Neuronal stem cell (in vitro differentiated cells): ENCODE measurements at regions not wholly inside any gene's neighbourhood (a gene's known extent, or its start where the extent isn't known, plus 50 kb on each side); places are given as distances from the start of the nearest gene placed in this dataset.

ENCODE experiments used
- DNase-seq: peaks from one replicate; pipeline ENCODE4 v3.0.0-alpha.2; 2013; ENCODE audit warnings: low spot score
- H2AFZ ChIP-seq: one replicate; pipeline ENCODE4 v1.6.1; 2013; ENCODE audit warnings: mild to moderate bottlenecking, low read length, inconsistent platforms
- H2AK5ac ChIP-seq: 2 replicates; pipeline ENCODE4 v1.6.1; 2013; ENCODE audit warnings: low read depth, mild to moderate bottlenecking, inconsistent platforms, low read length, moderate library complexity, mixed read lengths
- H2BK120ac ChIP-seq: 2 replicates; pipeline ENCODE4 v1.6.1; 2013; ENCODE audit warnings: low read depth, mild to moderate bottlenecking, inconsistent platforms, low read length, moderate library complexity, mixed read lengths
- H2BK12ac ChIP-seq: one replicate; pipeline ENCODE4 v1.6.1; 2013; ENCODE audit warnings: low read length, inconsistent platforms
- H2BK15ac ChIP-seq: 2 replicates; pipeline ENCODE4 v1.6.1; 2013; ENCODE audit warnings: mild to moderate bottlenecking, low read length, inconsistent platforms, mixed read lengths
- H2BK5ac ChIP-seq: one replicate; pipeline ENCODE4 v1.6.1; 2013; ENCODE audit warnings: inconsistent platforms, mild to moderate bottlenecking, low read length, moderate library complexity
- H3K14ac ChIP-seq: one replicate; pipeline ENCODE4 v1.6.1; 2013; ENCODE audit warnings: low read length, inconsistent platforms
- H3K18ac ChIP-seq: 2 replicates; pipeline ENCODE4 v1.6.1; 2013; ENCODE audit warnings: low read length, inconsistent platforms
- H3K23ac ChIP-seq: 2 replicates; pipeline ENCODE4 v1.6.1; 2013; ENCODE audit warnings: low read depth, mild to moderate bottlenecking, mixed read lengths, low read length, inconsistent platforms; ENCODE audit not compliant: poor library complexity
- H3K27ac ChIP-seq: replicated peaks from 3 replicates; pipeline ENCODE4 v1.5.1; 2013; ENCODE audit warnings: low read length, inconsistent platforms
- H3K27me3 ChIP-seq, 3 experiments: 2 replicates each; pipeline ENCODE4 v1.6.1; 2013; ENCODE audit warnings: low read length in 3 of 3, mild to moderate bottlenecking in 2 of 3, inconsistent platforms in 1 of 3, low read depth in 1 of 3, mixed read lengths in 1 of 3, moderate library complexity in 1 of 3; ENCODE audit not compliant: control insufficient read depth in 3 of 3, insufficient read depth in 3 of 3
- H3K36me3 ChIP-seq, 2 donors: replicated peaks in 1 of 2; 2 replicates each; pipeline ENCODE4 v1.6.1; 2013; ENCODE audit warnings: low read length in 2 of 2; ENCODE audit not compliant: control insufficient read depth in 2 of 2, insufficient read depth in 2 of 2
- H3K4ac ChIP-seq: 2 replicates; pipeline ENCODE4 v1.6.1; 2013; ENCODE audit warnings: inconsistent platforms, mild to moderate bottlenecking, low read length, moderate library complexity
- H3K4me1 ChIP-seq, 2 donors: 1 replicate in 1 of 2; 2 replicates in 1 of 2; pipeline ENCODE4 v1.6.1; 2013; ENCODE audit warnings: low read length in 2 of 2, low read depth in 1 of 2; ENCODE audit not compliant: control insufficient read depth in 2 of 2, insufficient read depth in 1 of 2
- H3K4me2 ChIP-seq: one replicate; pipeline ENCODE4 v1.6.1; 2013; ENCODE audit warnings: mild to moderate bottlenecking, low read length, inconsistent platforms; ENCODE audit not compliant: insufficient read depth, poor library complexity, severe bottlenecking
- H3K4me3 ChIP-seq, 2 donors: 2 replicates each; pipeline ENCODE4 v1.5.1; 2013; ENCODE audit warnings: low read length in 2 of 2, mild to moderate bottlenecking in 2 of 2, inconsistent platforms in 1 of 2, moderate library complexity in 1 of 2
- H3K79me1 ChIP-seq: one replicate; pipeline ENCODE4 v1.6.1; 2013; ENCODE audit warnings: low read depth, mild to moderate bottlenecking, inconsistent platforms, low read length, moderate library complexity
- H3K9ac ChIP-seq: one replicate; pipeline ENCODE4 v1.6.1; 2013; ENCODE audit warnings: mild to moderate bottlenecking, low read depth, low read length, inconsistent platforms; ENCODE audit not compliant: poor library complexity
- H3K9me3 ChIP-seq, 2 donors: replicated peaks in 1 of 2; 2 replicates each; pipeline versions ENCODE3 to v1.6.1; 2013; ENCODE audit warnings: low read length in 2 of 2, mild to moderate bottlenecking in 2 of 2, inconsistent platforms in 1 of 2, low read depth in 1 of 2, mixed read lengths in 1 of 2, moderate library complexity in 1 of 2; ENCODE audit not compliant: control insufficient read depth in 2 of 2, insufficient read depth in 1 of 2
- H4K8ac ChIP-seq: one replicate; pipeline ENCODE4 v1.6.1; 2013; ENCODE audit warnings: low read depth, mild to moderate bottlenecking, inconsistent platforms, low read length, moderate library complexity
- H4K91ac ChIP-seq: one replicate; pipeline ENCODE4 v1.6.1; 2013; ENCODE audit warnings: low read length, low read depth, mild to moderate bottlenecking, inconsistent platforms; ENCODE audit not compliant: poor library complexity
- WGBS, 2 donors: extraction: QIAGEN DNeasy Blood & Tissue Kit; methylation state at CpG; one replicate each; pipeline ENCODE4 v1.1.7; 2013; ENCODE audit warnings: missing lambda C conversion rate in 2 of 2, mixed read lengths in 1 of 2; ENCODE audit not compliant: insufficient read length in 2 of 2, insufficient replicate concordance in 1 of 2; ENCODE audit errors: extremely low coverage in 2 of 2; 5-methylcytosine and 5-hydroxymethylcytosine counted together

DNA sequence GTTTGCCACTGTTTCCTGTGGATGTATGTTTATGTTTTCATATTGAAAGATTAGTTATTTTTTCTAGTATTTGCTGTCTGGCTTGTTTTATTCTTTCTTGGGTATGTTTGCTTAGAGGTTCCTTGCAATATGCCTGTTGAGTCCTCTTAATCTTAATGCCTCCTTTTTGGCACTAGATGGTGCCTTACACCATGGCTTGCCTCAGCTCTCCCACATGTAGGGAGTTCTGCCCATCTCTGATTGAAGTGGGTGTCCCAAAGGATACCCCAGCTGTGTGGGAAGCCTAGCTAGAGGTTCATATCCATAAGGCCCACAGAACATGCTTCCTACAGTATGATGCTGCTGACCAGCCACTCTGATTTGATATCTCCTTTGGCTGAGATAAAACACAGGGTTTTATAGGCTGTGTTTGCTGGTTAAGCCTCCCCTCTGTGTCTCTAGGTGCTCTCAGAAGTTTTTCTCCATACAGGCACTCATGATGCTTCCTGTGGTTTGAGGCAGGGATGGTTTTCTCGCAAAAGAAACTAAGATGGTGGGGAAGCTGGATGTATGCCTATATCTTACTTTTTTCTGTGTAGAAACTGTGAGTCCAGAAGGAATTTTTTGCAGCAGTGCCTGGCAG, 162.4 kb downstream of the ASB9 start:
- H3K4ac ChIP-seq: no peak overlapping the region
- no peak overlapping the region for H2BK15ac ChIP-seq
- no peak overlapping the region for H2AK5ac ChIP-seq
- no peak for DNase-seq
- no peak overlapping the region for H3K9ac ChIP-seq
- no peak overlapping the region for H2AFZ ChIP-seq
- no peak overlapping the region for H4K91ac ChIP-seq
- H2BK120ac ChIP-seq: no peak overlapping the region
- H3K18ac ChIP-seq: no peak overlapping the region
- peaks cover 0 to 4% of the 10 kb centered on the region in 2 donors for H3K4me1 ChIP-seq
- no peaks in the 10 kb centered on the region for H3K27me3 ChIP-seq
- H3K36me3 ChIP-seq: no peaks in the 10 kb centered on the region
- H2BK5ac ChIP-seq: no peak overlapping the region
- H3K79me1 ChIP-seq: no peaks in the 10 kb centered on the region
- no peak overlapping the region for H3K23ac ChIP-seq
- no CpG with 5 or more reads among the region's 1 CpG for WGBS, 2 donors
- no peak overlapping the region for H2BK12ac ChIP-seq
- H3K4me2 ChIP-seq: no peak overlapping the region
- H4K8ac ChIP-seq: no peak overlapping the region
- no peak overlapping the region for H3K14ac ChIP-seq
- H3K4me3 ChIP-seq: no peak overlapping the region
- H3K27ac ChIP-seq: no peak overlapping the region
- H3K9me3 ChIP-seq: peaks cover 0 to 20% of the 10 kb centered on the region in 2 donors

DNA sequence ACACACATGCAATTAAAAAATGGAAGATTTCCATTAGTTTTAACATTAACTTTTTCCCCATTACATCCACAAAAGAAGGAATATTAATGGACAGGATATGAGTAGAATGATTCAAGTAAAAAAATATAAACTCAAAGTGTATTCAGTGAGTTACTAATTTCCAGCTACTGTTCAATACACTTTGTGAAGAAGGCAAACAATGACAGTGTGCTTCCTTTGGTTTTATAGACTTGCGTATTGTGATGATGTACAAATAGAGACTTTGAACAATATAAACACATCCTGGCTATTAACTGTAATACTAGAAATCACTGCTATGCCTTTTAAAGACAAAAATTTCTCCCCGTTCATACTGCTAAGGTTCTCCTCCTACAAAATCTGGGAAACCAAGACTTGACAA, 171.4 kb downstream of the ASB9 start:
- Histone ChIP-seq H3K4me1 (no peaks in the 10 kb centered on the region), H3K36me3 (no peaks in the 10 kb centered on the region), H3K14ac (no peak overlapping the region), H2BK12ac (no peak overlapping the region), H3K18ac (no peak overlapping the region), H3K9ac (no peak overlapping the region), H2BK120ac (no peak overlapping the region), H3K4me3 (no peak overlapping the region), H3K4ac (no peak overlapping the region), H3K4me2 (no peak overlapping the region), H2AK5ac (no peak overlapping the region), H3K79me1 (no peaks in the 10 kb centered on the region), H4K8ac (no peak overlapping the region), H3K27me3 (no peaks in the 10 kb centered on the region), H2BK5ac (no peak overlapping the region), H3K9me3 (no peaks in the 10 kb centered on the region), H2BK15ac (no peak overlapping the region), H3K23ac (no peak overlapping the region), H4K91ac (no peak overlapping the region), H3K27ac (no peak overlapping the region), H2AFZ (no peak overlapping the region)
- no peak for DNase-seq
- no CpG with 5 or more reads among the region's 2 CpGs for WGBS, 2 donors

GRCh38 chrX:15087747-15088146, 182.1 kb downstream of the ASB9 start:
- no peak overlapping the region for H2AK5ac ChIP-seq
- H2BK12ac ChIP-seq: no peak overlapping the region
- no peak overlapping the region for H2BK5ac ChIP-seq
- H3K14ac ChIP-seq: no peak overlapping the region
- H4K91ac ChIP-seq: no peak overlapping the region
- H4K8ac ChIP-seq: no peak overlapping the region
- no peaks in the 10 kb centered on the region for H3K27me3 ChIP-seq
- H3K23ac ChIP-seq: no peak overlapping the region
- DNase-seq: no peak
- no peak overlapping the region for H2BK15ac ChIP-seq
- H2BK120ac ChIP-seq: no peak overlapping the region
- H3K4me2 ChIP-seq: no peak overlapping the region
- H3K4ac ChIP-seq: no peak overlapping the region
- WGBS, 2 donors: no CpG with 5 or more reads among the region's 5 CpGs
- no peak overlapping the region for H3K4me3 ChIP-seq
- H3K18ac ChIP-seq: no peak overlapping the region
- H3K9me3 ChIP-seq: no peaks in the 10 kb centered on the region
- H3K9ac ChIP-seq: no peak overlapping the region
- no peaks in the 10 kb centered on the region for H3K4me1 ChIP-seq
- no peak overlapping the region for H3K27ac ChIP-seq
- no peaks in the 10 kb centered on the region for H3K79me1 ChIP-seq
- no peaks in the 10 kb centered on the region for H3K36me3 ChIP-seq
- H2AFZ ChIP-seq: no peak overlapping the region

DNA sequence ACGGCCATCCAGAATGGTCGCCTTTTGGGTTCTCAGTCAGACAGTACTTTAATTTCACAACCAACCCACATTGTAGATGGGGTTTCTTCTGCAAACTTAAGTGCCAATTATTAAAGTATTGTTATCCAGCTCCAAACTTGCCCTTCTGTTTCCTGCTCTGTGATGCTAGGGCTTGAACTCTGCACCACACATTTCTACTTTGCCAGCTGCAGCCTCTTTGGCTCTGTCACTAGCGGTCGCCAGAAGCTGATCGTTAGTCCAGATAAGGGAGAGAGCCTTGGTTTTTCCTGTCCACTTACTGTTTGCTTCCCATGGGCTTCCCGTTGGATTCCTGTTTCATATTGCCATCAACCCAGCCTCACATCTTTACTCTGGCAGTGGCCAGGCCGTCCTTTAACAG, 196.6 kb downstream of the ASB9 start:
- no peaks in the 10 kb centered on the region for H3K36me3 ChIP-seq
- H2AFZ ChIP-seq: no peak overlapping the region
- H3K4me1 ChIP-seq: no peaks in the 10 kb centered on the region
- H4K8ac ChIP-seq: no peak overlapping the region
- no peak overlapping the region for H3K27ac ChIP-seq
- no peaks in the 10 kb centered on the region for H3K79me1 ChIP-seq
- no peak overlapping the region for H3K18ac ChIP-seq
- no peak overlapping the region for H2BK120ac ChIP-seq
- H2BK12ac ChIP-seq: no peak overlapping the region
- no peak overlapping the region for H3K14ac ChIP-seq
- no peaks in the 10 kb centered on the region for H3K27me3 ChIP-seq
- H2BK15ac ChIP-seq: no peak overlapping the region
- no peak overlapping the region for H2BK5ac ChIP-seq
- no peaks in the 10 kb centered on the region for H3K9me3 ChIP-seq
- no peak overlapping the region for H4K91ac ChIP-seq
- no peak overlapping the region for H3K4me3 ChIP-seq
- WGBS, 2 donors: no CpG with 5 or more reads among the region's 7 CpGs
- no peak overlapping the region for H3K23ac ChIP-seq
- no peak overlapping the region for H3K9ac ChIP-seq
- H3K4ac ChIP-seq: no peak overlapping the region
- DNase-seq: no peak
- no peak overlapping the region for H3K4me2 ChIP-seq
- no peak overlapping the region for H2AK5ac ChIP-seq
